ENCODE measurements at regions not wholly inside any gene's neighbourhood (a gene's known extent, or its start where the extent isn't known, plus 50 kb on each side); places are given as distances from the start of the nearest gene placed in this dataset.

DNA sequence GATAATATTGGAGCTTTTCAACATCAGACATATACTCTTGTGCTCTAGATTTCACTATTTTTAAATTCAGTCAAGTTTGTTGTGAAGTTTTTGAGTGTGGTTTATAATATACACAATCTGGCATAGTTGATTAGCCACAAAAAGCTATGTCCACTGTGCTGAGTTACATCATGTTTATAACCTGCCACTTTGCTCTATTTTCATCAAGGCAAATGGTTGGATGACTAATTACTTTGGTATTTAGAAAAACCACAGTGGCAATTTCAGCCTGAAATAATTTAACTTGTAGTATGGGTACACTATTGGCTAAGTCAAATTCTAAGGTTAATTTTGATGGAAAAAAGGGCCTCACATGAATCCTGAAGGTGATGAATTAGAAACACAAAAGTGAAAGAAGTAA lies 262.6 kb downstream of the C4orf33 start:
- H2BK120ac ChIP-seq (ENCODE audit: low read depth, low read length) = no peak overlapping the region
- no peak overlapping the region for H4K5ac ChIP-seq (ENCODE audit: low read depth, low read length)
- no peak overlapping the region for H4K91ac ChIP-seq (ENCODE audit: insufficient read depth, low read depth, low read length)
- dilution Hi-C loops (cut with HindIII; ENCODE audit: low sequenced_read_pairs, unreplicated experiment) (no loop called here), intact Hi-C loops (cut with micrococcal nuclease) (no loop called here), in situ Hi-C loops (cut with MboI; ENCODE audit: low sequenced_read_pairs) (no loop called here)
- POLR2A ChIA-PET (ENCODE audit: unreplicated experiment) = no interaction called here
- H3K4ac ChIP-seq (ENCODE audit: low read depth, low read length) = no peak overlapping the region
- no peak overlapping the region for H2BK15ac ChIP-seq (ENCODE audit: low read depth, low read length)
- no peak overlapping the region for H2BK20ac ChIP-seq (ENCODE audit: low read depth, low read length)
- no peaks in the 10 kb centered on the region for H3K9me3 ChIP-seq (ENCODE audit: control insufficient read depth, insufficient read depth, low read length)
- H4K8ac ChIP-seq (ENCODE audit: low read depth in 2 of 2, low read length in 2 of 2) = no peak overlapping the region
- ATAC-seq (ENCODE audit: low read depth) (0 out of 2 replicates have a peak, but pooled peaks have one; percentile 21), DNase-seq (peak; percentile 40)
- H3K4me1 ChIP-seq (ENCODE audit: control insufficient read depth, insufficient read depth, low read length) = no peaks in the 10 kb centered on the region
- no peak overlapping the region for H2AK9ac ChIP-seq (replicated peaks; ENCODE audit: low read depth, low read length, poor library complexity)
- H3K79me1 ChIP-seq (ENCODE audit: low read depth in 1 of 2, low read length in 2 of 2) = no peaks in the 10 kb centered on the region
- no peak overlapping the region for H3K18ac ChIP-seq (ENCODE audit: low read depth, low read length)
- TF ChIP-seq BHLHE40 (IDR thresholded peaks at IDR 0.05; ENCODE audit: low read depth, low read length) = no peak
- TF ChIP-seq CEBPB (IDR thresholded peaks at IDR 0.05; ENCODE audit: low read depth, low read length) = peak; percentile 14; the same call in 1 of the 2 replicates
- H2AFZ ChIP-seq (replicated peaks; ENCODE audit: low read length, poor library complexity) = no peak overlapping the region
- H3K36me3 ChIP-seq (ENCODE audit: control insufficient read depth, insufficient read depth, low read length) = no peaks in the 10 kb centered on the region
- H3K27ac ChIP-seq (ENCODE audit: insufficient read depth, low read length) = no peak overlapping the region
- H3K27me3 ChIP-seq (ENCODE audit: control insufficient read depth, insufficient read depth, low read length) = peaks cover 9% of the 10 kb centered on the region
- no peak overlapping the region for H2BK5ac ChIP-seq (ENCODE audit: low read depth, low read length, poor library complexity, severe bottlenecking)
- H3K9me1 ChIP-seq (ENCODE audit: insufficient read depth, low read length) = no peaks in the 10 kb centered on the region
- no peak overlapping the region for H3K14ac ChIP-seq (replicated peaks; ENCODE audit: low read depth, low read length)
- H3K4me2 ChIP-seq (ENCODE audit: low read depth, low read length) = no peak overlapping the region
- H2AK5ac ChIP-seq (ENCODE audit: low read depth, low read length) = no peak overlapping the region
- no peak overlapping the region for H3K4me3 ChIP-seq (ENCODE audit: insufficient read depth, low read depth, low read length)
- CTCF ChIA-PET = no interaction called here
- H3K23ac ChIP-seq (ENCODE audit: low read depth, low read length) = no peak overlapping the region
- no peak overlapping the region for H3K56ac ChIP-seq (ENCODE audit: extremely low read depth, insufficient read depth, low read length)
- H4K20me1 ChIP-seq (ENCODE audit: insufficient read depth, low read length) = no peaks in the 10 kb centered on the region
- no peak overlapping the region for H3K9ac ChIP-seq (ENCODE audit: low read depth, low read length)
- no TSS peak for BruUV-seq (replicated peaks)

Data from IMR-90 (cell line).